Liver (tissue), 8 donors: ENCODE measurements at regions not wholly inside any gene's neighbourhood (a gene's known extent, or its start where the extent isn't known, plus 50 kb on each side); places are given as distances from the start of the nearest gene placed in this dataset.

Experiments
- DNase-seq: peaks from one replicate; pipeline ENCODE4 v3.0.0-alpha.2; 2017; ENCODE audit warnings: low spot score
- H3K27ac ChIP-seq, 2 donors: one replicate each; pipeline ENCODE4 v1.7.0; 2013; ENCODE audit warnings: inconsistent platforms in 2 of 2, low read length in 2 of 2, control low read depth in 1 of 2, low read depth in 1 of 2, mild to moderate bottlenecking in 1 of 2
- H3K27me3 ChIP-seq, 4 donors: one replicate each; pipeline versions ENCODE4 v1.6.1 to v1.7.0; 2013; ENCODE audit warnings: low read length in 3 of 4, inconsistent platforms in 1 of 4, mild to moderate bottlenecking in 1 of 4, moderate library complexity in 1 of 4; ENCODE audit not compliant: control insufficient read depth in 4 of 4, insufficient read depth in 4 of 4
- H3K36me3 ChIP-seq, 4 donors: one replicate each; pipeline versions ENCODE4 v1.6.1 to v1.7.0; 2013; ENCODE audit warnings: low read length in 3 of 4, mild to moderate bottlenecking in 3 of 4, low read depth in 1 of 4, moderate library complexity in 1 of 4; ENCODE audit not compliant: control insufficient read depth in 4 of 4, insufficient read depth in 3 of 4
- H3K4me1 ChIP-seq, 4 donors: one replicate each; pipeline versions ENCODE4 v1.6.1 to v1.7.0; 2013; ENCODE audit warnings: low read length in 3 of 4, mild to moderate bottlenecking in 3 of 4, moderate library complexity in 1 of 4; ENCODE audit not compliant: control insufficient read depth in 4 of 4, insufficient read depth in 4 of 4
- H3K4me3 ChIP-seq, 3 donors: one replicate each; pipeline versions ENCODE4 v1.6.1 to v1.7.0; 2013; ENCODE audit warnings: low read length in 3 of 3, control low read depth in 1 of 3, low read depth in 1 of 3, mild to moderate bottlenecking in 1 of 3
- H3K9ac ChIP-seq, 2 donors: one replicate each; pipeline ENCODE4 v1.7.0; 2013; ENCODE audit warnings: low read length in 2 of 2, mild to moderate bottlenecking in 2 of 2, moderate library complexity in 2 of 2, control low read depth in 1 of 2, low read depth in 1 of 2
- H3K9me3 ChIP-seq, 4 donors: one replicate each; pipeline versions ENCODE4 v1.6.1 to v1.7.0; 2013; ENCODE audit warnings: low read length in 3 of 4; ENCODE audit not compliant: control insufficient read depth in 4 of 4
- ATF3 ChIP-seq: IDR thresholded peaks from 2 replicates; pipeline ENCODE4 v1.6.1; 2016; ENCODE audit warnings: antibody characterized with exemption
- CTCF ChIP-seq: fragments of 150-350 bp; IDR thresholded peaks from 2 replicates; pipeline ENCODE4 v1.5.1; 2017; ENCODE audit warnings: improper control_type of control experiment, low read depth, low read length; ENCODE audit not compliant: missing input control
- EGR1 ChIP-seq, 2 donors: IDR thresholded peaks; 2 replicates each; pipeline ENCODE4 v1.6.1; 2016 to 2018; ENCODE audit warnings: antibody characterized with exemption in 2 of 2, low read depth in 2 of 2
- FOXA1 ChIP-seq: IDR thresholded peaks from 2 replicates; pipeline ENCODE4 v1.6.1; 2016; ENCODE audit warnings: antibody characterized with exemption
- GABPA ChIP-seq, 2 donors: IDR thresholded peaks in 1 of 2; conservative IDR thresholded peaks in 1 of 2; 2 replicates each; pipeline ENCODE4 v1.6.1; 2016; ENCODE audit warnings: antibody characterized with exemption in 2 of 2, mild to moderate bottlenecking in 1 of 2, moderate library complexity in 1 of 2
- HNF4A ChIP-seq, 2 donors: conservative IDR thresholded peaks; 2 replicates each; pipeline ENCODE4 v1.6.1; 2016; ENCODE audit warnings: antibody characterized with exemption in 2 of 2, mild to moderate bottlenecking in 2 of 2
- HNF4G ChIP-seq: IDR thresholded peaks from 2 replicates; pipeline ENCODE4 v1.6.1; 2016; ENCODE audit warnings: antibody characterized with exemption
- JUND ChIP-seq, 2 donors: IDR thresholded peaks; 2 replicates each; pipeline ENCODE4 v1.6.1; 2016; ENCODE audit warnings: antibody characterized with exemption in 2 of 2
- MAX ChIP-seq: IDR thresholded peaks from 2 replicates; pipeline ENCODE4 v1.6.1; 2016; ENCODE audit warnings: antibody characterized with exemption
- NR2F2 ChIP-seq: IDR thresholded peaks from 2 replicates; pipeline ENCODE4 v1.6.1; 2016; ENCODE audit warnings: antibody characterized with exemption
- RAD21 ChIP-seq, 2 donors: IDR thresholded peaks; 2 replicates each; pipeline ENCODE4 v1.6.1; 2016; ENCODE audit warnings: antibody characterized with exemption in 2 of 2, mild to moderate bottlenecking in 2 of 2
- REST ChIP-seq: IDR thresholded peaks from 2 replicates; pipeline ENCODE4 v1.6.1; 2016; ENCODE audit warnings: antibody characterized with exemption, mild to moderate bottlenecking
- SP1 ChIP-seq: IDR thresholded peaks from 2 replicates; pipeline ENCODE4 v1.6.1; 2018; ENCODE audit warnings: antibody characterized with exemption, mild to moderate bottlenecking
- TAF1 ChIP-seq: conservative IDR thresholded peaks from 2 replicates; pipeline ENCODE4 v1.6.1; 2016; ENCODE audit warnings: antibody characterized with exemption, mild to moderate bottlenecking
- YY1 ChIP-seq: IDR thresholded peaks from 2 replicates; pipeline ENCODE4 v1.6.1; 2016; ENCODE audit warnings: antibody characterized with exemption, mild to moderate bottlenecking
- ZBTB33 ChIP-seq: IDR thresholded peaks from 2 replicates; pipeline ENCODE4 v1.6.1; 2016; ENCODE audit warnings: antibody characterized with exemption
- WGBS: extraction: QIAGEN DNeasy Blood & Tissue Kit; methylation state at CpG from one replicate; pipeline ENCODE4 v1.1.7; 2013; 5-methylcytosine and 5-hydroxymethylcytosine counted together
- donor health status: healthy.
- donor health status: healthy.
- donor health status: healthy.
- donor health status: healthy.
- donor health status: healthy.

GRCh38 chr15:52924630-52925029 is 134.5 kb upstream of the ONECUT1 start:
- Histone ChIP-seq H3K9me3 (no peaks in the 10 kb centered on the region), H3K27ac (no peak overlapping the region), H3K4me3 (no peak overlapping the region), H3K36me3 (no peaks in the 10 kb centered on the region), H3K27me3 (no peaks in the 10 kb centered on the region), H3K4me1 (no peaks in the 10 kb centered on the region), H3K9ac (no peak overlapping the region)
- DNase-seq = no peak
- 90% methylated on average over 7 of the region's 7 CpGs for whole genome bisulfite sequencing
- TF ChIP-seq ZBTB33 = no peak
- TF ChIP-seq SP1 = no peak
- TF ChIP-seq NR2F2 = no peak
- no peak for TF ChIP-seq ATF3
- no peak for TF ChIP-seq REST
- no peak for TF ChIP-seq GABPA (IDR thresholded peaks at IDR 0.05 in 1 of 2, conservative IDR thresholded peaks at IDR 0.05 in 1 of 2)
- TF ChIP-seq HNF4A (conservative IDR thresholded peaks at IDR 0.05) = no peak
- TF ChIP-seq TAF1 = no peak
- TF ChIP-seq CTCF = no peak
- no peak for TF ChIP-seq FOXA1
- TF ChIP-seq EGR1 (IDR thresholded peaks at IDR 0.05; ENCODE audit: low read depth in 2 of 2) = no peak
- TF ChIP-seq JUND (IDR thresholded peaks at IDR 0.05) = no peak
- no peak for TF ChIP-seq RAD21 (IDR thresholded peaks at IDR 0.05)

- H3K9me3 ChIP-seq = no peaks in the 10 kb centered on the region
Measured at GRCh38 chr15:52923626-52924025, 133.5 kb upstream of the ONECUT1 start.

More at GRCh38 chr15:52923626-52924025, 133.5 kb upstream of the ONECUT1 start:
- DNase-seq = no peak
- Histone ChIP-seq H3K36me3 (no peaks in the 10 kb centered on the region), H3K4me3 (no peak overlapping the region), H3K4me1 (no peaks in the 10 kb centered on the region), H3K27me3 (no peaks in the 10 kb centered on the region), H3K9ac (no peak overlapping the region), H3K27ac (no peak overlapping the region)
- no peak for TF ChIP-seq RAD21 (IDR thresholded peaks at IDR 0.05)
- no peak for TF ChIP-seq ATF3
- no peak for TF ChIP-seq GABPA (IDR thresholded peaks at IDR 0.05 in 1 of 2, conservative IDR thresholded peaks at IDR 0.05 in 1 of 2)
- TF ChIP-seq SP1 = no peak
- no peak for TF ChIP-seq HNF4G
- TF ChIP-seq FOXA1 = no peak
- TF ChIP-seq YY1 = no peak
- TF ChIP-seq MAX = no peak
- no peak for TF ChIP-seq JUND (IDR thresholded peaks at IDR 0.05)
- no peak for TF ChIP-seq TAF1
- no peak for TF ChIP-seq EGR1 (IDR thresholded peaks at IDR 0.05; ENCODE audit: low read depth in 2 of 2)
- no peak for TF ChIP-seq HNF4A (conservative IDR thresholded peaks at IDR 0.05)
- TF ChIP-seq ZBTB33 = no peak
- WGBS = 89% methylated on average over 6 of the region's 6 CpGs
